SK-N-SH (cell line): ENCODE measurements at regions not wholly inside any gene's neighbourhood (a gene's known extent, or its start where the extent isn't known, plus 50 kb on each side); places are given as distances from the start of the nearest gene placed in this dataset.
A peak's percentile ranks its signal among the peaks of the same experiment; 100 is the strongest.

Experiments
- CTCF ChIA-PET: fragments of 300-600, 350-600 bp; formaldehyde crosslinking; extraction: SDS; loops from one replicate; lab custom pipeline; 2021; lab: Yijun Ruan, JAX
- POLR2A ChIA-PET: fragments of 350-600 bp; sonication (Branson Sonifier 250); formaldehyde crosslinking; extraction: SDS; loops from one replicate; lab custom pipeline; 2020; ENCODE audit warnings: antibody characterized with exemption, inconsistent platforms; lab: Yijun Ruan, JAX
- DNase-seq: peaks from one replicate; pipeline ENCODE4 v3.0.0; 2012
- H2AFZ ChIP-seq: fragments of 200-600 bp; sonication (generic); 2 replicates; pipeline ENCODE4 v1.8.1; 2016; ENCODE audit warnings: antibody characterized with exemption, mild to moderate bottlenecking, low read depth
- H3F3A ChIP-seq: fragments of 200-600 bp; sonication (generic); replicated peaks from 2 replicates; pipeline ENCODE3; 2016; ENCODE audit warnings: antibody characterized with exemption, mild to moderate bottlenecking; ENCODE audit not compliant: insufficient read depth
- H3K27ac ChIP-seq, 2 experiments: fragments of 200-500 bp in 1 of 2; fragments of 200-600 bp in 1 of 2; sonication (Bioruptor generic) in 1 of 2; sonication (generic), shearing (Covaris generic) in 1 of 2; 2 replicates each; pipeline versions ENCODE4 v1.5.1 to v1.6.1; 2014 to 2016; ENCODE audit warnings: low read depth in 2 of 2, inconsistent platforms in 1 of 2, low read length in 1 of 2, mild to moderate bottlenecking in 1 of 2, mixed read lengths in 1 of 2
- H3K27me3 ChIP-seq: fragments of 200-600 bp; sonication (generic), shearing (Covaris generic); 2 replicates; pipeline ENCODE4 v1.6.1; 2016; ENCODE audit warnings: mixed run types; ENCODE audit not compliant: insufficient read depth
- H3K36me3 ChIP-seq, 2 experiments: fragments of 200-500 bp in 1 of 2; fragments of 200-600 bp in 1 of 2; sonication (Bioruptor generic) in 1 of 2; sonication (generic) in 1 of 2; replicated peaks in 1 of 2; 2 replicates each; pipeline versions ENCODE3 to v1.5.1; 2014 to 2016; ENCODE audit warnings: low read length in 1 of 2, mild to moderate bottlenecking in 1 of 2; ENCODE audit not compliant: insufficient read depth in 2 of 2, control insufficient read depth in 1 of 2
- H3K4me1 ChIP-seq, 2 experiments: fragments of 200-500 bp in 1 of 2; fragments of 200-600 bp in 1 of 2; sonication (Bioruptor generic) in 1 of 2; sonication (generic), shearing (Covaris generic) in 1 of 2; 2 replicates each; pipeline versions ENCODE4 v1.5.1 to v1.6.1; 2014 to 2016; ENCODE audit warnings: low read depth in 1 of 2, low read length in 1 of 2, mixed run types in 1 of 2; ENCODE audit not compliant: insufficient read depth in 2 of 2, control insufficient read depth in 1 of 2
- H3K4me2 ChIP-seq: fragments of 200-600 bp; sonication (generic), shearing (Covaris generic); 2 replicates; pipeline ENCODE4 v1.6.1; 2017; ENCODE audit warnings: mixed run types
- H3K4me3 ChIP-seq, 2 experiments: fragments of 200-500 bp in 1 of 2; fragments of 200-600 bp in 1 of 2; sonication (Bioruptor generic) in 1 of 2; sonication (generic), shearing (Covaris generic) in 1 of 2; 2 replicates each; pipeline versions ENCODE4 v1.5.1 to v1.8.1; 2014 to 2016; ENCODE audit warnings: low read depth in 2 of 2, inconsistent platforms in 1 of 2, low read length in 1 of 2, mild to moderate bottlenecking in 1 of 2, mixed read lengths in 1 of 2, moderate library complexity in 1 of 2
- H3K79me2 ChIP-seq: fragments of 200-600 bp; sonication (generic); 2 replicates; pipeline ENCODE4 v1.8.1; 2017; ENCODE audit warnings: mild to moderate bottlenecking; ENCODE audit not compliant: insufficient read depth
- H3K9ac ChIP-seq: fragments of 200-600 bp; sonication (generic); 2 replicates; pipeline ENCODE4 v1.6.1; 2017; ENCODE audit warnings: mixed run types
- H3K9me2 ChIP-seq: fragments of 200-600 bp; sonication (generic); 2 replicates; pipeline ENCODE4 v1.6.1; 2017; ENCODE audit warnings: mixed run types
- H3K9me3 ChIP-seq: fragments of 200-600 bp; sonication (generic); 2 replicates; pipeline ENCODE4 v1.6.1; 2017; ENCODE audit warnings: mixed run types, mild to moderate bottlenecking, moderate library complexity
- H4K20me1 ChIP-seq: fragments of 200-600 bp; sonication (generic); 2 replicates; pipeline ENCODE4 v1.6.1; 2017; ENCODE audit warnings: mild to moderate bottlenecking, mixed run types; ENCODE audit not compliant: insufficient read depth
- CHD2 ChIP-seq: fragments of 150-350 bp; IDR thresholded peaks from 2 replicates; pipeline ENCODE4 v1.6.1; 2018; ENCODE audit warnings: low read length; ENCODE audit not compliant: partially characterized antibody
- CTCF ChIP-seq: fragments of 200-600 bp; sonication (generic); IDR thresholded peaks from 2 replicates; pipeline ENCODE4 v1.6.1; 2017; ENCODE audit warnings: antibody characterized with exemption, mild to moderate bottlenecking, moderate library complexity
- ELF1 ChIP-seq: IDR thresholded peaks from 2 replicates; pipeline ENCODE4 v1.4.0; 2012
- EP300 ChIP-seq, 2 experiments: IDR thresholded peaks; 2 replicates each; pipeline versions ENCODE4 v1.4.0 to v1.6.1; 2012; ENCODE audit warnings: borderline replicate concordance in 1 of 2, low read depth in 1 of 2, low read length in 1 of 2
- FOXM1 ChIP-seq: IDR thresholded peaks from 2 replicates; pipeline ENCODE4 v1.4.0; 2012; ENCODE audit warnings: low read depth, mild to moderate bottlenecking
- GATA2 ChIP-seq: sonication (generic); formaldehyde crosslinking; IDR thresholded peaks from 2 replicates; pipeline ENCODE4 v1.5.0; 2020; ENCODE audit warnings: mild to moderate bottlenecking, missing genetic modification reagents
- IRF3 ChIP-seq: fragments of 150-350 bp; IDR thresholded peaks from 2 replicates; pipeline ENCODE4 v1.6.1; 2016; ENCODE audit warnings: mild to moderate bottlenecking, low read depth, low read length
- MEF2A ChIP-seq: IDR thresholded peaks from 2 replicates; pipeline ENCODE4 v1.4.0; 2012; ENCODE audit warnings: low read depth, borderline replicate concordance
- MXI1 ChIP-seq: IDR thresholded peaks from 2 replicates; pipeline ENCODE4 v1.6.1; 2012; ENCODE audit warnings: mild to moderate bottlenecking, low read depth, low read length, improper control_type of control experiment
- NRF1 ChIP-seq: IDR thresholded peaks from 2 replicates; pipeline ENCODE4 v1.6.1; 2012; ENCODE audit warnings: low read depth, mild to moderate bottlenecking, low read length
- RAD21 ChIP-seq: IDR thresholded peaks from 2 replicates; pipeline ENCODE4 v1.6.1; 2012; ENCODE audit warnings: mild to moderate bottlenecking, low read length
- RFX5 ChIP-seq: IDR thresholded peaks from 2 replicates; pipeline ENCODE4 v1.6.1; 2012; ENCODE audit warnings: mild to moderate bottlenecking, improper control_type of control experiment, low read length
- SIN3A ChIP-seq: IDR thresholded peaks from 2 replicates; pipeline ENCODE4 v1.6.1; 2012; ENCODE audit warnings: low read depth, mild to moderate bottlenecking, low read length, moderate library complexity, borderline replicate concordance
- SMC3 ChIP-seq: IDR thresholded peaks from 2 replicates; pipeline ENCODE4 v1.6.1; 2012; ENCODE audit warnings: low read depth, low read length, improper control_type of control experiment
- TAF1 ChIP-seq: IDR thresholded peaks from 2 replicates; pipeline ENCODE4 v1.6.1; 2012; ENCODE audit warnings: low read depth, mild to moderate bottlenecking, low read length, moderate library complexity, borderline replicate concordance
- TEAD4 ChIP-seq: IDR thresholded peaks from 2 replicates; pipeline ENCODE4 v1.4.0; 2012; ENCODE audit warnings: mild to moderate bottlenecking, borderline replicate concordance; ENCODE audit not compliant: insufficient read depth
- YY1 ChIP-seq: IDR thresholded peaks from 2 replicates; pipeline ENCODE4 v1.4.0; 2012; ENCODE audit warnings: low read depth, mild to moderate bottlenecking
- WGBS: methylation state at CpG from one replicate; pipeline ENCODE4 v1.1.6; 2017; ENCODE audit warnings: low lambda C conversion rate; 5-methylcytosine and 5-hydroxymethylcytosine counted together
- TF ChIP-seq, protein P1 (sequence below): IDR thresholded peaks from 2 replicates; pipeline ENCODE4; 2012
- TF ChIP-seq, protein P2 (sequence below): IDR thresholded peaks from 2 replicates; pipeline ENCODE4 v1.4.0; 2012; ENCODE audit warnings: low read depth
- TF ChIP-seq, protein P3 (sequence below): IDR thresholded peaks from 2 replicates; pipeline ENCODE4 v1.4.0; 2012; ENCODE audit warnings: low read depth, borderline replicate concordance

DNA sequence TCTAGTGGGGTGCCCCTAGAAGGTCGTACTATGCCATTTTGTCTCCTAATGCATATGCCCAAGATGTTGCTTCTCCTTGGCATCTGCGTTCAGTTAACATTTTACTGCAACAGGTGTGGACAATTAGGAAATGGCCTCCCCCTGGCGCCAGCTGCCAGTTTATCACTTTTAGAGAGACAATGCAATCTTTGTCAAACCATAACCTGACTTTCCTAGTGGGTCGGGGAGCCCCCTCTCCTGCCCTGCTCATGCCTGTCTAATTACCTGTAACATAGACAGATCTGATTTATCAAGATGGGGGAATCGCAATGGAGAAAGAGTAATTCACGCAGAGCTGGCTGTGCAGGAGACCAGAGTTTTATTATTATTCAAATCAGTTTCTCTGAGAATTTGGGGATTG is 353.7 kb upstream of the SGO1 start (continued):
- TF ChIP-seq, protein P1, sequence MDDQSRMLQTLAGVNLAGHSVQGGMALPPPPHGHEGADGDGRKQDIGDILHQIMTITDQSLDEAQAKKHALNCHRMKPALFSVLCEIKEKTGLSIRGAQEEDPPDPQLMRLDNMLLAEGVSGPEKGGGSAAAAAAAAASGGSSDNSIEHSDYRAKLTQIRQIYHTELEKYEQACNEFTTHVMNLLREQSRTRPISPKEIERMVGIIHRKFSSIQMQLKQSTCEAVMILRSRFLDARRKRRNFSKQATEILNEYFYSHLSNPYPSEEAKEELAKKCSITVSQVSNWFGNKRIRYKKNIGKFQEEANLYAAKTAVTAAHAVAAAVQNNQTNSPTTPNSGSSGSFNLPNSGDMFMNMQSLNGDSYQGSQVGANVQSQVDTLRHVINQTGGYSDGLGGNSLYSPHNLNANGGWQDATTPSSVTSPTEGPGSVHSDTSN = no peak
- TF ChIP-seq TEAD4 = no peak
- TF ChIP-seq MXI1 = no peak
- TF ChIP-seq TAF1 = no peak
- TF ChIP-seq GATA2 (CRISPR knock-in tag) = no peak
- no peak for TF ChIP-seq CHD2
- TF ChIP-seq CTCF = no peak
- TF ChIP-seq IRF3 = no peak

- H4K20me1 ChIP-seq = no peaks in the 10 kb centered on the region
- H3K9me3 ChIP-seq = no peaks in the 10 kb centered on the region
- H3K36me3 ChIP-seq = no peaks in the 10 kb centered on the region
- ChIA-PET CTCF (no interaction called here), POLR2A (no interaction called here)
- H3K27ac ChIP-seq = no peak overlapping the region
- no peak for TF ChIP-seq NRF1
- no peak for TF ChIP-seq RAD21
- no peak for TF ChIP-seq SIN3A
- TF ChIP-seq MEF2A = no peak
- TF ChIP-seq GATA2 (CRISPR knock-in tag) = no peak
- TF ChIP-seq YY1 = no peak
- TF ChIP-seq CHD2 = no peak
- TF ChIP-seq ELF1 = no peak
- TF ChIP-seq TEAD4 = no peak
- TF ChIP-seq SMC3 = no peak
- TF ChIP-seq TAF1 = no peak
- TF ChIP-seq, protein P2, sequence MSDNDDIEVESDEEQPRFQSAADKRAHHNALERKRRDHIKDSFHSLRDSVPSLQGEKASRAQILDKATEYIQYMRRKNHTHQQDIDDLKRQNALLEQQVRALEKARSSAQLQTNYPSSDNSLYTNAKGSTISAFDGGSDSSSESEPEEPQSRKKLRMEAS = no peak
- TF ChIP-seq, protein P3, sequence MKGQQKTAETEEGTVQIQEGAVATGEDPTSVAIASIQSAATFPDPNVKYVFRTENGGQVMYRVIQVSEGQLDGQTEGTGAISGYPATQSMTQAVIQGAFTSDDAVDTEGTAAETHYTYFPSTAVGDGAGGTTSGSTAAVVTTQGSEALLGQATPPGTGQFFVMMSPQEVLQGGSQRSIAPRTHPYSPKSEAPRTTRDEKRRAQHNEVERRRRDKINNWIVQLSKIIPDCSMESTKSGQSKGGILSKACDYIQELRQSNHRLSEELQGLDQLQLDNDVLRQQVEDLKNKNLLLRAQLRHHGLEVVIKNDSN = no peak
- TF ChIP-seq EP300 (IDR thresholded peaks at IDR 0.05; ENCODE audit: borderline replicate concordance in 1 of 2, low read depth in 1 of 2, low read length in 1 of 2) = no peak
- no peak for TF ChIP-seq MXI1
- TF ChIP-seq FOXM1 = no peak
- TF ChIP-seq RFX5 = no peak
- no peak for DNase-seq
- no peak overlapping the region for H3K4me2 ChIP-seq
- no peaks in the 10 kb centered on the region for H3K9me2 ChIP-seq
- no peaks in the 10 kb centered on the region for H3K27me3 ChIP-seq
- H3K79me2 ChIP-seq = no peaks in the 10 kb centered on the region
- H2AFZ ChIP-seq = 0 out of 2 replicates have a peak overlapping the region, but pooled peaks have one; percentile 48
- H3K4me1 ChIP-seq = peaks cover 0 to 9% of the 10 kb centered on the region in 2 experiments; a peak in 2 of 4 replicates
- 71% methylated on average over 3 of the region's 3 CpGs for WGBS
- no peak overlapping the region for H3K9ac ChIP-seq
- H3K4me3 ChIP-seq = no peak overlapping the region
- no peaks in the 10 kb centered on the region for H3F3A ChIP-seq
These were observed 351.2 kb upstream of the SGO1 start for GRCh38 chr3:20537234-20537633.
